Immature natural killer cell (primary cell): ENCODE measurements at regions not wholly inside any gene's neighbourhood (a gene's known extent, or its start where the extent isn't known, plus 50 kb on each side); places are given as distances from the start of the nearest gene placed in this dataset.
"Not testable (repeated sequence)": the region's sequence is repeated elsewhere in the genome, so short reads cannot be mapped to it uniquely, and the experiment has no call there.

Experiments used
- DNase-seq, 3 donors: peaks; one replicate each; pipeline ENCODE4 v3.0.0; 2022; ENCODE audit warnings: mixed read lengths in 1 of 3
- H3K27ac Mint-ChIP-seq, 6 donors: one replicate each; pipeline ENCODE4 v1.8.0; 2020; ENCODE audit warnings: mixed read lengths in 6 of 6, mild to moderate bottlenecking in 5 of 6, inconsistent platforms in 4 of 6, moderate library complexity in 3 of 6
- H3K27me3 Mint-ChIP-seq, 3 donors: one replicate each; pipeline ENCODE4 v1.8.0; 2020 to 2021; ENCODE audit warnings: low read depth in 3 of 3, mild to moderate bottlenecking in 3 of 3, mixed read lengths in 3 of 3, moderate library complexity in 3 of 3, inconsistent platforms in 1 of 3
- H3K36me3 Mint-ChIP-seq, 3 donors: one replicate each; pipeline ENCODE4 v1.8.0; 2020; ENCODE audit warnings: mixed read lengths in 3 of 3, inconsistent platforms in 2 of 3, mild to moderate bottlenecking in 2 of 3
- H3K4me1 Mint-ChIP-seq, 2 donors: one replicate each; pipeline ENCODE4 v1.8.0; 2020; ENCODE audit warnings: inconsistent platforms in 2 of 2, mild to moderate bottlenecking in 2 of 2, mixed read lengths in 2 of 2, moderate library complexity in 1 of 2
- H3K4me3 Mint-ChIP-seq, 5 donors: one replicate each; pipeline ENCODE4 v1.8.0; 2020; ENCODE audit warnings: mild to moderate bottlenecking in 5 of 5, mixed read lengths in 5 of 5, inconsistent platforms in 3 of 5, moderate library complexity in 3 of 5
- H3K9me3 Mint-ChIP-seq, 6 donors: one replicate each; pipeline ENCODE4 v1.8.0; 2020; ENCODE audit warnings: mild to moderate bottlenecking in 6 of 6, mixed read lengths in 6 of 6, inconsistent platforms in 4 of 6, moderate library complexity in 3 of 6

DNA sequence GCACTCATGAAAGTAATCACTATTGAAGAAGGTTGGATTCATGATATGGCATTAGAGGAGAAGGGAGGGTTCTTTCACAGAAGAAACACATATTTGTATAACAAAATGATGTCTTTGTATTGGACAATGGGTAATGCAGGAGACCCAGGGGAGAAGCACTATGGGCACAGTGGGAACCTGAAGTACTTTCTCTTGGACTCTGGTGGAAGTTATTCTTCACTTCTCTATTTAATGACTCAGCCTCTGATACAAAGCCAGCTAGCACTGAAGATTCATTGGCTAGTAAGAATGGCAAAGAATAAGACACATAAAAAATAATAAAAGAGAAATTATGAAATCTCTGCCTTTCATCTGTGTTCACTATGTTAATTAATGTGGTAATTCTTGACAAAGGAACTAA is 149.9 kb upstream of the PRR16 start:
- no peaks in the 10 kb centered on the region for H3K36me3 Mint-ChIP-seq
- H3K4me3 Mint-ChIP-seq: no peak overlapping the region
- H3K27me3 Mint-ChIP-seq: no peaks in the 10 kb centered on the region
- no peak overlapping the region for H3K27ac Mint-ChIP-seq
- H3K4me1 Mint-ChIP-seq: no peaks in the 10 kb centered on the region
- peaks cover 4 to 11% (median 8%) of the 10 kb centered on the region in 6 donors for H3K9me3 Mint-ChIP-seq
- no peak for DNase-seq

GRCh38 chr5:120320626-120321025 is 143.5 kb upstream of the PRR16 start:
- no peak overlapping the region for H3K4me3 Mint-ChIP-seq
- no peaks in the 10 kb centered on the region for H3K4me1 Mint-ChIP-seq
- H3K36me3 Mint-ChIP-seq: no peaks in the 10 kb centered on the region
- peaks cover 3 to 9% (median 5%) of the 10 kb centered on the region in 6 donors for H3K9me3 Mint-ChIP-seq
- H3K27me3 Mint-ChIP-seq: no peaks in the 10 kb centered on the region
- H3K27ac Mint-ChIP-seq: no peak overlapping the region
- DNase-seq: no peak

DNA sequence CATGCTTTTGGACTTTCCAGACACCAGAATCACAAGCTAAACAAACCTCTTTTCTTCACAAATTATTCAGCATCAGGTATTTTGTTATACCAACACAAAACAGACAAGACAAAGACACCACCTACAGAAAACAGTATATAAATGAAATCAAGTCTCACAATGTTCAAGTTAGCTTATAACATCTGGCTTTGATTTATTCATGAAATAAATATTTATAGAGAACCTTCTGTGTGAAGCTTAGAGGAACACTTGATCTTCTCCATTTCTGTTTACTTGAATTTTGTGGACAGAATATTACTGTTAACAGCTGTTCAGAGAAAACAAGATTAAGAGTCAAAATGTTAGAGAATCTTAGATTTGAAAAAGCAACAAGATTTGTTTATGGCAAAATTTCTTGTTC is 137.4 kb upstream of the PRR16 start:
- peaks cover 3 to 17% (median 8%) of the 10 kb centered on the region in 6 donors for H3K9me3 Mint-ChIP-seq
- no peaks in the 10 kb centered on the region for H3K4me1 Mint-ChIP-seq
- no peaks in the 10 kb centered on the region for H3K36me3 Mint-ChIP-seq
- H3K4me3 Mint-ChIP-seq: no peak overlapping the region
- H3K27ac Mint-ChIP-seq: no peak overlapping the region
- DNase-seq: no peak
- no peaks in the 10 kb centered on the region for H3K27me3 Mint-ChIP-seq

GRCh38 chr5:120327180-120327579 is 136.9 kb upstream of the PRR16 start:
- Mint-ChIP-seq H3K27me3 (no peaks in the 10 kb centered on the region), H3K9me3 (peaks cover 3 to 17% (median 11%) of the 10 kb centered on the region in 6 donors), H3K27ac (no peak overlapping the region), H3K36me3 (no peaks in the 10 kb centered on the region), H3K4me1 (no peaks in the 10 kb centered on the region), H3K4me3 (no peak overlapping the region)
- DNase-seq: no peak

DNA sequence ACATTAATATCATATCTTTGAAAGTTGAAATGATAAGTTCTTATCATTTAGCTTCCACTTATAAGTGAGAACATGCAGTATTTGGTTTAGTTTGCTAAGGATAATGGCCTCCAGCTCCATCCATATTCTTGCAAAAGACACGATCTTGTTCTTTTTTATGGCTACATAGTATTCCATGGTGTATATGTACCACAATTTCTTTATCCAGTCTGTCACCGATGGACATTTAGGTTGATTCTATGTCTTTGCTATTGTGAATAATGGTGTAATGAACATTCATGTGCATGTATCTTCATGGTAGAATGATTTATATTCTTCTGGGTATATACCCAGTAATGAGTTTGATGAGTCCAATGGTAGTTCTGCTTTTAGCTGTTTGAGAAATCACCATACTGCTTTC is 135.0 kb upstream of the PRR16 start:
- Mint-ChIP-seq H3K27me3 (peaks cover 0 to 1% (median 0%) of the 10 kb centered on the region in 3 donors), H3K36me3 (no peaks in the 10 kb centered on the region), H3K9me3 (peaks cover 3 to 21% (median 12%) of the 10 kb centered on the region in 6 donors), H3K4me3 (no peak overlapping the region), H3K4me1 (no peaks in the 10 kb centered on the region), H3K27ac (no peak overlapping the region)
- DNase-seq: no peak

DNA sequence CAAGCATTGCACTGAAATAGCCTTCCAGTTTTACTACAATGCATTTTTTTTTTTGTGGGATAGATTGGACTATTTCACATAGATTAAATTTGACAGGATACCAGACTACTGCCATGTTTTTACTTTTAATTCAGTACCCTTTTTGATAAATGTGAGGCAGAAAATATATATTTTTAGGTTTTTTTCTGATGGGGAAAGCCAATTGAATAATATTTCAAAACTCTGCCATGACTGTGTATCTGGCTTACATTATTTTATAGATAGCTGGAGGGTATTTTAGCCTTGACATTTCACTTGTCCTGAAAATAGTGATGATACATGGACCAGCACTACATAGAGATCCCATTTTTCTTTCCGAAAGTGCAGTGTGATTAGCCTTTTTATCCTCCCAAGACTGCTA is 133.5 kb upstream of the PRR16 start:
- no peak for DNase-seq
- H3K4me1 Mint-ChIP-seq: no peaks in the 10 kb centered on the region
- peaks cover 0 to 1% (median 0%) of the 10 kb centered on the region in 3 donors for H3K27me3 Mint-ChIP-seq
- H3K27ac Mint-ChIP-seq: no peak overlapping the region
- H3K4me3 Mint-ChIP-seq: no peak overlapping the region
- peaks cover 0 to 29% (median 14%) of the 10 kb centered on the region in 6 donors for H3K9me3 Mint-ChIP-seq
- no peaks in the 10 kb centered on the region for H3K36me3 Mint-ChIP-seq

DNA sequence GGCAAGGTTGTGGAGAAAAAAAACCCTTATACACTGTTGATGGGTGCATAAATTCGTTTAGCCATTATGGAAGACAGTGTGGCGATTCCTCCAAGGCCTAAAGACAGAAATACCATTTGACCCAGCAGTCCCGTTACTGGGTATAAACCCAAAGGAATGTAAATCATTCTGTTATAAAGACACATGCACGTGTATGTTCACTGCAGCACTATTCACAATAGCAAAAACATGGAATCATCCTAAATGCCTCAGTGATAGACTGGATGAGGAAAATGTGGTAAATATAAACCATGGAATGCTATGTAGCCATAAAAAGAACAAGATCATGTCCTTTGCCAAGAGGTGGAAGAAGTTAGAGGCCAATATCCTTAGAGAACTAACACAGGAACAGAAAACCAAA is 119.9 kb upstream of the PRR16 start:
- peaks cover 0 to 1% (median 0%) of the 10 kb centered on the region in 3 donors for H3K27me3 Mint-ChIP-seq
- DNase-seq: no peak
- peaks cover 3 to 11% (median 5%) of the 10 kb centered on the region in 6 donors for H3K9me3 Mint-ChIP-seq
- no peak overlapping the region for H3K27ac Mint-ChIP-seq
- peaks cover 0 to 6% (median 0%) of the 10 kb centered on the region in 3 donors for H3K36me3 Mint-ChIP-seq
- H3K4me3 Mint-ChIP-seq: no peak overlapping the region
- no peaks in the 10 kb centered on the region for H3K4me1 Mint-ChIP-seq

GRCh38 chr5:120345947-120346346 is 118.2 kb upstream of the PRR16 start:
- Mint-ChIP-seq H3K36me3 (no peaks in the 10 kb centered on the region), H3K27ac (no peak overlapping the region), H3K9me3 (peaks cover 0 to 8% (median 2%) of the 10 kb centered on the region in 6 donors), H3K4me3 (no peak overlapping the region), H3K27me3 (peaks cover 0 to 1% (median 0%) of the 10 kb centered on the region in 3 donors), H3K4me1 (no peaks in the 10 kb centered on the region)
- no peak for DNase-seq

DNA sequence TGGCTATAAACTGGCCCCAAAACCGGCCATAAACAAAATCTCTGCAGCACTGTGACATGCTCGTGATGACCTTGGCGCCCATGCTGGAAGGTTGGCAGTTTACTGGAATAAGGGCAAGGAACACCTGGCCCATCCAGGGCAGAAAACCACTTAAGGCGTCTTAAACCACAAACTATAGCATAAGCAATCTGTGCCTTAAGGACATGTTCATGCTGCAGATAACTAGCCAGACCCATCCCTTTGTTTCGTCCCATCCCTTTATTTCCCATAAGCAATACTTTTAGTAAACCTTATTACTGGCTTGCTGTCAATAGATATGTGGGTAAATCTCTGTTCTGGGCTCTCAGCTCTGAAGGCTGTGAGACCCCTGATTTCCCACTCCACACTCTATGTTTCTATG is 113.0 kb upstream of the PRR16 start:
- H3K9me3 Mint-ChIP-seq: peaks cover 6 to 24% (median 11%) of the 10 kb centered on the region in 6 donors
- not testable (repeated sequence) for DNase-seq, H3K36me3 Mint-ChIP-seq

GRCh38 chr5:120354126-120354525 is 110.0 kb upstream of the PRR16 start:
- Mint-ChIP-seq H3K4me1 (no peaks in the 10 kb centered on the region), H3K36me3 (peaks cover 0 to 3% (median 3%) of the 10 kb centered on the region in 3 donors), H3K4me3 (no peak overlapping the region), H3K27ac (no peak overlapping the region), H3K27me3 (no peaks in the 10 kb centered on the region), H3K9me3 (peaks cover 7 to 24% (median 12%) of the 10 kb centered on the region in 6 donors)
- no peak for DNase-seq

More for the DNA sequence above, 113.0 kb upstream of the PRR16 start:
- not testable (repeated sequence) for H3K4me3 Mint-ChIP-seq, H3K27ac Mint-ChIP-seq, H3K27me3 Mint-ChIP-seq, H3K4me1 Mint-ChIP-seq

GRCh38 chr5:120358949-120359348 is 105.2 kb upstream of the PRR16 start:
- Mint-ChIP-seq H3K4me3 (no peak overlapping the region), H3K36me3 (peaks cover 0 to 3% (median 0%) of the 10 kb centered on the region in 3 donors), H3K27me3 (no peaks in the 10 kb centered on the region), H3K4me1 (no peaks in the 10 kb centered on the region), H3K27ac (no peak overlapping the region), H3K9me3 (peaks cover 0 to 9% (median 2%) of the 10 kb centered on the region in 6 donors)
- DNase-seq: no peak

- Mint-ChIP-seq H3K9me3 (peaks cover 0 to 3% (median 0%) of the 10 kb centered on the region in 6 donors), H3K4me3 (no peak overlapping the region), H3K4me1 (no peaks in the 10 kb centered on the region), H3K36me3 (peaks cover 0 to 3% (median 0%) of the 10 kb centered on the region in 3 donors), H3K27ac (no peak overlapping the region), H3K27me3 (no peaks in the 10 kb centered on the region)
- no peak for DNase-seq
These were observed 102.2 kb upstream of the PRR16 start for GRCh38 chr5:120361941-120362340.

GRCh38 chr5:120362426-120362825 is 101.7 kb upstream of the PRR16 start:
- H3K27ac Mint-ChIP-seq: no peak overlapping the region
- no peaks in the 10 kb centered on the region for H3K27me3 Mint-ChIP-seq
- H3K4me3 Mint-ChIP-seq: no peak overlapping the region
- H3K4me1 Mint-ChIP-seq: no peaks in the 10 kb centered on the region
- H3K36me3 Mint-ChIP-seq: peaks cover 0 to 2% (median 0%) of the 10 kb centered on the region in 3 donors
- peaks cover 0 to 3% (median 0%) of the 10 kb centered on the region in 6 donors for H3K9me3 Mint-ChIP-seq
- no peak for DNase-seq

DNA sequence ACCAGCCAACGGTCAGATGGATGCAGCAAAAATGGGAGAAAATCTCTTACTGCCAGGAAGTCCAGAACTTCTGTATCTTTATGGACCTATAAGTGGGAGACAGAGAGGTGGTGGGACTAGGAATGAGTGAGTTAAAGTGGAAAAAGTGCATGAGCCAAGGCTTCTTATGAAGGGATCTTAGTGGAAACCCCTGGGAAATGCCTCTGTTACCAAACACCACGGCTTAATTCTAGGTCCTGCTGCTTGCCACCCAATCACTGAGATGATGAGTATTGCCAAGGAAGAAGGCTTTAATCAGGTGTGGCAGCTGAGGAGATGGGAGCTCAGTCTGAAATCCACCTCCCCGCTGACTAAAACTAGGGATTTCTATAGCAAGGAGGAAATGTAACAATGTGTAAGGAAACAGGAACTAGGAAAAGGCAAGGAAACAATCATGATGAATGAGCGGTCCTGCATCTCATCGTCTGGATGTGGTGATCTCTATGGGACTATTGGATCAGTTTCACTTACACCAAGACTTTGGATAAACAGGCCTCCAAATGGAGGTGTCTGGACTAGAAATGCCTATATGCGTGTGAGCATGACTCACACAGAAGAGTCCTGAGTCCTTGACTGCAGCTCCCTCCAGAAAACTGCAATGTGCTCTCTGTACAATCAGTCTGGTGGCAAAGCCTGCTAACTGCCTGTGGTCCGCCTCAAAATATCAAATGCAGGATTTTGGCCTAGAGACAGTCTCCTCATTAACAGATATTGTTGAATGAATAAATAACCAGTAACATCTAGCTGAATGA is 98.2 kb upstream of the PRR16 start:
- H3K4me1 Mint-ChIP-seq: no peaks in the 10 kb centered on the region
- H3K27ac Mint-ChIP-seq: no peak overlapping the region
- H3K4me3 Mint-ChIP-seq: no peak overlapping the region
- peaks cover 0 to under 1% (median 0%) of the 10 kb centered on the region in 6 donors for H3K9me3 Mint-ChIP-seq
- no peaks in the 10 kb centered on the region for H3K36me3 Mint-ChIP-seq
- no peak for DNase-seq
- H3K27me3 Mint-ChIP-seq: no peaks in the 10 kb centered on the region
